ENCODE measurements at regions not wholly inside any gene's neighbourhood (a gene's known extent, or its start where the extent isn't known, plus 50 kb on each side); places are given as distances from the start of the nearest gene placed in this dataset.

DNA sequence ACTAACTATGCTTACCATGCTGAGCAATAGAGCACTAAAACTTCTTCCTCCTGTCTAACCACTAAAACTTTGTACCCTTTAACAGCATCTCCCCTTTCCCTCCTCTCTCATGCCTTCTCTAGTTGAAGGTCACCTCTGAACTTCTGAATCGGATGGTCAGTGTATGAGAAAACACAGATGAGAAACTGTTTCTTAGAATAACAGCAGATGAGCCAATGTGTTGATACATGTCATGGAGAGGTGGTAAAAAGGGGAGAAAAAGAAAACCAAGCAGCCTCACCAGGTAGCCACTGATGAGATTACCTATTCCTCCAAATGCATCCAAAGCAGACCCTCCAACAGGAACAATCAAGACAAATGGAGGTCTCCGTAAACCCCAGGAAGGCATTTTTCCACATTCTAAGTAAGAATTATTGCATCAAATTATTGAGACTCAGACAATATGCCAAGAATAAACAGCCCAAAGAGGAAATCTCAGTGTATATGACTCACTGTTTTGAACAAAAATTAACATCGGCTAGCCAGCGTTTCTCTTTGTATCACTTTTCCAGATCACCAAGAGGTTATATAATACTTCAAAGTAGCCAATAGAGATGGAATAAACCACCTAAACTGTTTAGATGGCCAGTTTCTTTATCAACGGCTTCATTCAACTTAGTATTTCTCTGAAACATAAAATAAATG lies 793.3 kb upstream of the SOX9 start:
- H3K4me3 ChIP-seq (ENCODE audit: low read depth, low read length) = no peak overlapping the region
- ChIA-PET POLR2A (no interaction called here), CTCF (no interaction called here)
- no peaks in the 10 kb centered on the region for H3K27me3 ChIP-seq (ENCODE audit: control insufficient read depth, insufficient read depth, low read length)
- TF ChIP-seq, protein P1, sequence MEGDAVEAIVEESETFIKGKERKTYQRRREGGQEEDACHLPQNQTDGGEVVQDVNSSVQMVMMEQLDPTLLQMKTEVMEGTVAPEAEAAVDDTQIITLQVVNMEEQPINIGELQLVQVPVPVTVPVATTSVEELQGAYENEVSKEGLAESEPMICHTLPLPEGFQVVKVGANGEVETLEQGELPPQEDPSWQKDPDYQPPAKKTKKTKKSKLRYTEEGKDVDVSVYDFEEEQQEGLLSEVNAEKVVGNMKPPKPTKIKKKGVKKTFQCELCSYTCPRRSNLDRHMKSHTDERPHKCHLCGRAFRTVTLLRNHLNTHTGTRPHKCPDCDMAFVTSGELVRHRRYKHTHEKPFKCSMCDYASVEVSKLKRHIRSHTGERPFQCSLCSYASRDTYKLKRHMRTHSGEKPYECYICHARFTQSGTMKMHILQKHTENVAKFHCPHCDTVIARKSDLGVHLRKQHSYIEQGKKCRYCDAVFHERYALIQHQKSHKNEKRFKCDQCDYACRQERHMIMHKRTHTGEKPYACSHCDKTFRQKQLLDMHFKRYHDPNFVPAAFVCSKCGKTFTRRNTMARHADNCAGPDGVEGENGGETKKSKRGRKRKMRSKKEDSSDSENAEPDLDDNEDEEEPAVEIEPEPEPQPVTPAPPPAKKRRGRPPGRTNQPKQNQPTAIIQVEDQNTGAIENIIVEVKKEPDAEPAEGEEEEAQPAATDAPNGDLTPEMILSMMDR (IDR thresholded peaks at IDR 0.05; ENCODE audit: low read depth, low read length) = no peak
- no peak overlapping the region for H3K27ac ChIP-seq (ENCODE audit: low read depth, low read length)
- peak; percentile 27 for DNase-seq (ENCODE audit: low read depth, low spot score)
- no peaks in the 10 kb centered on the region; the same call in 1 of the 2 replicates for H3K9me3 ChIP-seq (ENCODE audit: control insufficient read depth, insufficient read depth, low read length)

DNA sequence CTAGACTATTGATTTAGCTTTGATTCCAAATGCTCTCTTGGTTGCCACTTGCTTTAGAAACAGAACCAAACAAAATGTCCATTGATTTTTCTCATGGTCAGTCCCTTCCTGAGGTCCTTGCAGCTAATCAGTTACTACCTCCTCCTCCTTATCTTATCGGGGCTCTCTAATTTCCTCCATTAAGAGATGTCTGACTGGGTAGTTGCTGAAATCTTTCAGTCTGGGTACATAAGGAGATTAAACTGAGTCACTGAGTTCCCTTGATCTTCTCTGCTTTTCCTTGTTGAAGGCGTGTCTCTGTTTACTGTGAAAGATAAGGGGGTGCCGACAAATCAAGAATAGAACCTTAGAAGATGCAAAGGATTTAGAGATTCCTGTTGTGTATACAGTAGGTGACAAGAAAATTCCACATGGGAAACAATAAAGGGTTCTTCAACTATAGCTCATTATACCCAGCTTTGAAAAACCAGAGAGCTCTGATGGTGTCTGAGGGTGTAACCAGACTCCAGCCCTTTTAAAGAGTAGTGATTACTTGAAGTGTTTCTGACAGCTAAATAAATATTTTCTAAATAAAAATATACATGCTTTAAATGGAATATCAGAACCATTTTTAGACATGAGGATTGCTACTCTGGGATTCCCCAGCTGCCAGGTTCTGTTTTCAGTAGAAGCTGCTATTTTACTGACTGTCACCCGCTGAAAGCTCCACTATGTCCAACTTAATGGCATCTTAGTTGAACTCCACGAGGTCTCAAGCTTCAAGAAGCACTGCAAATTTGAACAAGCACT lies 791.3 kb upstream of the SOX9 start:
- no peak overlapping the region for H3K27ac ChIP-seq (ENCODE audit: low read depth, low read length)
- no peak for DNase-seq (ENCODE audit: low read depth, low spot score)
- TF ChIP-seq, protein P1 (IDR thresholded peaks at IDR 0.05; ENCODE audit: low read depth, low read length) = no peak
- ChIA-PET CTCF (no interaction called here), POLR2A (no interaction called here)
- H3K4me3 ChIP-seq (ENCODE audit: low read depth, low read length) = no peak overlapping the region
- H3K9me3 ChIP-seq (ENCODE audit: control insufficient read depth, insufficient read depth, low read length) = no peaks in the 10 kb centered on the region
- no peaks in the 10 kb centered on the region for H3K27me3 ChIP-seq (ENCODE audit: control insufficient read depth, insufficient read depth, low read length)

- Histone ChIP-seq H3K9me3 (ENCODE audit: control insufficient read depth, insufficient read depth, low read length) (no peaks in the 10 kb centered on the region), H3K4me3 (ENCODE audit: low read depth, low read length) (no peak overlapping the region), H3K27ac (ENCODE audit: low read depth, low read length) (no peak overlapping the region), H3K27me3 (ENCODE audit: control insufficient read depth, insufficient read depth, low read length) (no peaks in the 10 kb centered on the region)
- ChIA-PET POLR2A (no interaction called here), CTCF (no interaction called here)
- TF ChIP-seq, protein P1 (IDR thresholded peaks at IDR 0.05; ENCODE audit: low read depth, low read length) = no peak
- no peak for DNase-seq (ENCODE audit: low read depth, low spot score)
Observed at GRCh38 chr17:71330099-71330375, 790.8 kb upstream of the SOX9 start.

DNA sequence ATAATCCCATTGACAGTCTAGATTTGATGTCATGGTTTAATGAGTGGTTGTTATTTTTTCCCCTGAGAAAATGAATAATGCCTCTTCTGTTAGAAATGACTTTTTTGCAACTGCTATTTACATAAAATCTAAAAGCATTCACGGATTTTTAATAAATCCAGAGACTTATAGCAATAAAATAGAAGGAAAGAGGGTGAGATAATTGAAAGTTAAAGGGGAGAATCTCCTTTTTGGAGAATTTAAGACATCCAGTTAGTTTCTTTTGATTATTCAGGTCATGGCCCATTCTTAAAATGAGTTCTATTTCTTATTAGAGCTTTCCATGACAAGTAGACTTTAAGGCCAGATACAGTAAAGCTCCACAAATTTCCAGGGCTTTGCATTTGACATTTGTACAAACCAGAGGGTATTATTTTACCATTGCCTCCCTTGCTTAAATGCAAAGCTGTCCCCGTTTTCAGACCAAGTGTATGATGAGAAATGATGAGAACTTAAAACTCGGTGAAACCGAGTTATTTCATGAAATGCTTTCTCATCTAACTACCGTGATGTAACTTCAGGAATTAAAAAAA lies 789.0 kb upstream of the SOX9 start:
- no peak overlapping the region for H3K4me3 ChIP-seq (ENCODE audit: low read depth, low read length)
- no peak for DNase-seq (ENCODE audit: low read depth, low spot score)
- H3K27ac ChIP-seq (ENCODE audit: low read depth, low read length) = no peak overlapping the region
- CTCF ChIA-PET = no interaction called here
- no peaks in the 10 kb centered on the region for H3K27me3 ChIP-seq (ENCODE audit: control insufficient read depth, insufficient read depth, low read length)
- POLR2A ChIA-PET = no interaction called here
- H3K9me3 ChIP-seq (ENCODE audit: control insufficient read depth, insufficient read depth, low read length) = no peaks in the 10 kb centered on the region
- TF ChIP-seq, protein P1 (IDR thresholded peaks at IDR 0.05; ENCODE audit: low read depth, low read length) = no peak

GRCh38 chr17:71334048-71334751 lies 786.6 kb upstream of the SOX9 start:
- TF ChIP-seq, protein P1 (IDR thresholded peaks at IDR 0.05; ENCODE audit: low read depth, low read length) = no peak
- Histone ChIP-seq H3K27ac (ENCODE audit: low read depth, low read length) (no peak overlapping the region), H3K4me3 (ENCODE audit: low read depth, low read length) (no peak overlapping the region), H3K9me3 (ENCODE audit: control insufficient read depth, insufficient read depth, low read length) (no peaks in the 10 kb centered on the region), H3K27me3 (ENCODE audit: control insufficient read depth, insufficient read depth, low read length) (no peaks in the 10 kb centered on the region)
- POLR2A ChIA-PET = no interaction called here
- CTCF ChIA-PET = no interaction called here
- no peak for DNase-seq (ENCODE audit: low read depth, low spot score)

Measured in AG04450 (cell line).